Stomach (tissue), 4 donors: ENCODE measurements at regions not wholly inside any gene's neighbourhood (a gene's known extent, or its start where the extent isn't known, plus 50 kb on each side); places are given as distances from the start of the nearest gene placed in this dataset.

ENCODE experiments used
- EP300 ChIP-seq: sonication (generic); formaldehyde crosslinking; IDR thresholded peaks from one replicate; pipeline ENCODE4 v1.6.1; 2017; ENCODE audit warnings: antibody characterized with exemption
- TF ChIP-seq, protein P1 (sequence below), 7 experiments: fragments of 450-650 bp in 4 of 7; fragments of 200-600 bp in 3 of 7; sonication (generic) in 3 of 7; IDR thresholded peaks; one replicate each; pipeline ENCODE4 v1.5.1; 2016 to 2019; ENCODE audit warnings: antibody characterized with exemption in 7 of 7, control low read depth in 2 of 7, mild to moderate bottlenecking in 1 of 7

- TF ChIP-seq, protein P1, sequence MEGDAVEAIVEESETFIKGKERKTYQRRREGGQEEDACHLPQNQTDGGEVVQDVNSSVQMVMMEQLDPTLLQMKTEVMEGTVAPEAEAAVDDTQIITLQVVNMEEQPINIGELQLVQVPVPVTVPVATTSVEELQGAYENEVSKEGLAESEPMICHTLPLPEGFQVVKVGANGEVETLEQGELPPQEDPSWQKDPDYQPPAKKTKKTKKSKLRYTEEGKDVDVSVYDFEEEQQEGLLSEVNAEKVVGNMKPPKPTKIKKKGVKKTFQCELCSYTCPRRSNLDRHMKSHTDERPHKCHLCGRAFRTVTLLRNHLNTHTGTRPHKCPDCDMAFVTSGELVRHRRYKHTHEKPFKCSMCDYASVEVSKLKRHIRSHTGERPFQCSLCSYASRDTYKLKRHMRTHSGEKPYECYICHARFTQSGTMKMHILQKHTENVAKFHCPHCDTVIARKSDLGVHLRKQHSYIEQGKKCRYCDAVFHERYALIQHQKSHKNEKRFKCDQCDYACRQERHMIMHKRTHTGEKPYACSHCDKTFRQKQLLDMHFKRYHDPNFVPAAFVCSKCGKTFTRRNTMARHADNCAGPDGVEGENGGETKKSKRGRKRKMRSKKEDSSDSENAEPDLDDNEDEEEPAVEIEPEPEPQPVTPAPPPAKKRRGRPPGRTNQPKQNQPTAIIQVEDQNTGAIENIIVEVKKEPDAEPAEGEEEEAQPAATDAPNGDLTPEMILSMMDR (IDR thresholded peaks at IDR 0.05), result no peak
- no peak for TF ChIP-seq EP300
Observed at GRCh38 chr2:18980786-18981430, 377.5 kb downstream of the OSR1 start.
